ENCODE measurements at regions not wholly inside any gene's neighbourhood (a gene's known extent, or its start where the extent isn't known, plus 50 kb on each side); places are given as distances from the start of the nearest gene placed in this dataset.

DNA sequence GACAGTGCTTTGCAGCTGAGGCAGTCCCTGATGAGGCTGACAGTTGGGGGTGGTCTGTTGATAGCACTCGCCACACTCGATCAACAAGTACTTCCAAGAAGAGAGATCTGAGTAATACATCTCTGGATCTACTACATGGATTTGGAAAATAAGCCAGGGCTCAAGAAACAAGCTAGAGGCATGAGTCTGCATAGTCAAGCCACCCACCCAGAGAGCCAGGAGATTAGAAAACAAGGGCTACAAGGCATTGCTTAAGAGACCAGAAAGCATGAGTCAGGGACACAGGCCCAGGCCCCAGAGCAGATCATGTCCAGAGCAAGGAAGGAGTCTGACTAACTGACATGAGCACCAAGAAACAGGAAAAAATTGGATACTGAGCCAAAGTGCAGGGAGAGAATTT is 196.9 kb upstream of the CWC22 start:
- H3K36me3 ChIP-seq: no peaks in the 10 kb centered on the region
- peaks cover 5% of the 10 kb centered on the region for H3K4me1 ChIP-seq
- no peak overlapping the region for H3K27ac ChIP-seq
- H3K27me3 ChIP-seq: no peaks in the 10 kb centered on the region
- H3K4me3 ChIP-seq: no peak overlapping the region
- H3K9me3 ChIP-seq (replicated peaks): no peaks in the 10 kb centered on the region
- DNase-seq: no peak

DNA sequence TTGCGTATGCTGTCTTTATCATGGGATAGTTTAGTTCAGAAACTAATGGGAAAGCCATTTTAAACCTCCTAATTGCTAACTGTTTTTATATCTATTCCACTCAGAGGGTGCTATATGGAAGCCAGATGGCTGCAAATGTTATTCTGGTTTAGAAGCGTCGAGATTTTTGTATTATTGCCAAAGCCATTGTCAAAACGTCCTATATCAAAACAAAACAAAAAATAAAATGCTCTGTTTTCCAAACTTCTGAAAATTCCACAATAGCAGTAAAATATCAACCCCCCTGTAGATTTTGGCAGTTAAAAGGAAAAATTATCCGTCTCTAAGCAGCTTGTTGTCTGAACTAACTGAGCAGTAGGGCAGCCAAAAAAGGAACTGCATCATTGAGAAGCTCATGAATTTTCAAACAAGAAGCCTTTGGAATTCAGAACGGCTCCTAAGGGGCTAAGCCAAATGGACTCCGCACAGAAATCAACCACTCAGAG is 195.4 kb upstream of the CWC22 start:
- no peak for DNase-seq
- Histone ChIP-seq H3K9me3 (replicated peaks) (no peaks in the 10 kb centered on the region), H3K27me3 (no peaks in the 10 kb centered on the region), H3K36me3 (no peaks in the 10 kb centered on the region), H3K4me1 (no peaks in the 10 kb centered on the region), H3K27ac (no peak overlapping the region), H3K4me3 (no peak overlapping the region)

DNA sequence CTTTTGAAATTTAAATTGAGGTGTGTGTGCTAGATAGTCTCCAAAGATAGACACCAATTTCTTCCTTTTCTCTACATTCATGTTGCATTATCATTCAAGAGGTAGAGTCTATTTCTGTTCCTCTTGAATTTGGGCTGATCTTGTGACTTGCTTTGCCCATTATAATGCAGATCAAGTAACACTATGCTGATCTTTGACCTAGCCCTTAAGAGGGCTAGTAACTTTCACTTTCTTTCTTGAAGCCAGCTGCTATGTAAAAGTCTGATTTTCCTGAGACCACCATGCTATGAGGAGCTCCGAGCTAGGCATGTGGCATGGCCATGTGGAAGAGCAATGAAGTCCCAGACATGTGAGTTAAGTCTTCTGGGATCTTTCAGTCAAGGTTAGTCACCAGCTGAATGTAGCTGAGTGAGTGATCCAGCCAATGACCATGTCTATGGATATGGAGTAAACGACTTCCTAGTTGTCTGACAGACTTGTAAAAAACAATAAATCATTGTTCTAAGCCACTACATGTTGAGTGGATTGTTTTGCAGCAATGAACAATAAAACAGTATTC is 189.4 kb upstream of the CWC22 start:
- Histone ChIP-seq H3K4me1 (no peaks in the 10 kb centered on the region), H3K27me3 (no peaks in the 10 kb centered on the region), H3K9me3 (replicated peaks) (no peaks in the 10 kb centered on the region), H3K36me3 (no peaks in the 10 kb centered on the region), H3K4me3 (no peak overlapping the region), H3K27ac (no peak overlapping the region)
- no peak for DNase-seq

GRCh38 chr2:180195847-180196246 is 188.8 kb upstream of the CWC22 start:
- Histone ChIP-seq H3K4me1 (no peaks in the 10 kb centered on the region), H3K36me3 (no peaks in the 10 kb centered on the region), H3K27ac (no peak overlapping the region)

DNA sequence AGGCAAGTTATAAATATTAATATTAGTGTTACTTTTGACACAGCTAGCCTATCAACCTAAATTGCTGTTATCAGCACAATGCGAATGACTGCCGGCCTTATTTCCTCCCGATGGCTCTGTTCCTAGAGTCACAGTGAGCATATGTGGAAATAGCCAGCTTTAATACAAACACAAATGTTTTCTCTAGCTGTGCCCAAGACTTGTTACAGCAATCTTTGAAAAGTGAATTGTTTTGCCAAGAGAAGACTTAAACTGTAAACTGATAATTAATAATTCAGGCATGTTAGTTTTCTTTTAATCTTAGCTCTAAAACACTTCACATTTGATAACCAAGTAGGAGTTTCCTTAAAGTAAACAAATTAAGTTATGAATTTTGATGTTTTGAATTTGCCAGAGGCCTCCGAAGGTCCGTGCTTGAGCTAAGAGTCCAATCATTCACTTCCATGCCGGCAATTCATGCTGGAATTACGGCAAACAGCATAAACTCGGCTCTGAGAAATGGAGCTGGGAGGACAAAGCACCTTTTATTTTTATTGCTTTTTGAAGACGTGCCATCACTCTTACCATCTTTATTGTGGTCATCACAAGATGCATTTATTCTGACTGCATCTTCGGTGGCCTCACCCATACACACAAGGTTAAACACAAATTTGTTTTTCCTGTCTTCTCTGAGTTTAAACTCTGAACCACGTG is 184.5 kb upstream of the CWC22 start:
- H3K4me1 ChIP-seq: no peaks in the 10 kb centered on the region

More at GRCh38 chr2:180195847-180196246, 188.8 kb upstream of the CWC22 start:
- Histone ChIP-seq H3K9me3 (replicated peaks) (no peaks in the 10 kb centered on the region), H3K4me3 (no peak overlapping the region), H3K27me3 (no peaks in the 10 kb centered on the region)
- DNase-seq: no peak

DNA sequence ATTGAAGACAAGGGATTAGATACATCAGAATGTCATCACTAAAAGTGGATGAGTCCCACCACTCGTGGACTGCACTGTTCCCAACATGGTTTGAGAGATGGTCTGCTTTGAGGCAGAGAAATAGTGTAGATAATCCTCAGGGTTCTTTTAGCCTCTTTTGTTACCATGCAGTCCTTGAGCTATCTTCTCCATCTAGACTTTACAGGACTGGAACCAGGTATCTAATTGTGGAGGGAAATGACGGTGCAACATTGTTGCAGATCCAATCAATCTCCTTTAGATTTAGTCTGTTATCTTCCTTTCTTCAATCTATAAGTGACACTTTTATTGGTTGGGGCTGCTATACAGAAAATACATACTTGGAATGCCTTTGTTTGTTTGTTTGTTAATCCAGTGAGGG is 183.8 kb upstream of the CWC22 start:
- Histone ChIP-seq H3K36me3 (no peaks in the 10 kb centered on the region), H3K4me1 (no peaks in the 10 kb centered on the region)
- no peak for DNase-seq

More for the DNA sequence above, 184.5 kb upstream of the CWC22 start:
- Histone ChIP-seq H3K9me3 (replicated peaks) (no peaks in the 10 kb centered on the region), H3K4me3 (no peak overlapping the region), H3K36me3 (no peaks in the 10 kb centered on the region), H3K27me3 (no peaks in the 10 kb centered on the region), H3K27ac (no peak overlapping the region)
- no peak for DNase-seq

DNA sequence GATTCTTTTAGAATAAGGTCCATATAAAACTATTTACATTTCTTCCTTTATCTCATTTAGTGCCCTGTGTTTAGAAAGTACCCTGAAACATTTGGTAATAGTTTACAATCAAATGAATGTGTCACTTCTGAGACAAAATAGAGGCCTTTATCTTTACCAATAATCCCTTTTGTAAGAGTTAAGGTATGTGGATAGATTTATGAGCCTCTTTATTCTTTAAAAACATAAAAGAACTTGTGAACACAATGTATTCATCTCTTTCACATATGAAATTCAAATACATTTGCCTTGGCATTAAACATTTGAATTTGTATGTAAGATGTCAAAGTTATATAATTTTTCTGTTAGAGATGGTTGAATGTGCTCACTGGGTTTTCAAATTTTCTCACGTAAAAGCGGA is 180.5 kb upstream of the CWC22 start:
- H3K27me3 ChIP-seq: no peaks in the 10 kb centered on the region
- no peaks in the 10 kb centered on the region for H3K9me3 ChIP-seq (replicated peaks)
- no peak overlapping the region for H3K4me3 ChIP-seq
- peaks cover 8% of the 10 kb centered on the region; the same call in 1 of the 2 replicates for H3K4me1 ChIP-seq
- H3K36me3 ChIP-seq: no peaks in the 10 kb centered on the region
- no peak overlapping the region for H3K27ac ChIP-seq
- DNase-seq: no peak

More for the DNA sequence above, 183.8 kb upstream of the CWC22 start:
- Histone ChIP-seq H3K4me3 (no peak overlapping the region), H3K27me3 (no peaks in the 10 kb centered on the region), H3K27ac (no peak overlapping the region), H3K9me3 (replicated peaks) (no peaks in the 10 kb centered on the region)

GRCh38 chr2:180184506-180184905 is 177.4 kb upstream of the CWC22 start:
- peak in 1 of 2 experiments; percentile 12 for DNase-seq
- no peak overlapping the region for H3K4me3 ChIP-seq
- no peaks in the 10 kb centered on the region for H3K36me3 ChIP-seq
- H3K27ac ChIP-seq: no peak overlapping the region
- H3K27me3 ChIP-seq: no peaks in the 10 kb centered on the region
- no peaks in the 10 kb centered on the region for H3K9me3 ChIP-seq (replicated peaks)
- peaks cover 8% of the 10 kb centered on the region; the same call in 1 of the 2 replicates for H3K4me1 ChIP-seq

- Histone ChIP-seq H3K4me3 (no peak overlapping the region), H3K27me3 (no peaks in the 10 kb centered on the region), H3K27ac (no peak overlapping the region), H3K9me3 (replicated peaks) (no peaks in the 10 kb centered on the region), H3K4me1 (peaks cover 8% of the 10 kb centered on the region; the same call in 1 of the 2 replicates), H3K36me3 (no peaks in the 10 kb centered on the region)
- DNase-seq: no peak
Observed at GRCh38 chr2:180180511-180180910, 173.4 kb upstream of the CWC22 start.

- Histone ChIP-seq H3K4me3 (no peak overlapping the region), H3K9me3 (replicated peaks) (no peaks in the 10 kb centered on the region), H3K36me3 (no peaks in the 10 kb centered on the region), H3K27me3 (no peaks in the 10 kb centered on the region), H3K4me1 (no peaks in the 10 kb centered on the region), H3K27ac (no peak overlapping the region)
- DNase-seq: no peak
Observed at GRCh38 chr2:180177534-180177933, 170.4 kb upstream of the CWC22 start.

DNA sequence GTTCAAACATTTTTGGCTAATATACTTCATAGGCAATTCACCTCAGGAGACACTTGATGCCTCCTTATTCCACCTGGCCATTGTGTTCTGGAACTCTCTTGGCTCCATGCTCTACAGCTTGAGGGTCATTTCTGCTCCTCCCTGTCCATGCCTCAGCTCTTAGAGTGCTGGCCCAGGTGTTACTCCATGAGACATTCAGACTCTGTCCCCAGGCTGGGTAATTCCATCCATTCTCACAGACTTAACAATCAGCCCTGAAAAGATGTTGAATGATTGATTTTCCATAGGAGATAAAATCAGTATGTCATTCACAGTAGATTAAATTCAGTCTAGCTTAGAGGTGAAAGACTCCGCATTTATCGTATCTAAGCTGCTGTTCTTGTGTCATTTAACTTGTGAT is 168.6 kb upstream of the CWC22 start:
- Histone ChIP-seq H3K36me3 (no peaks in the 10 kb centered on the region), H3K4me1 (no peaks in the 10 kb centered on the region), H3K27me3 (no peaks in the 10 kb centered on the region), H3K4me3 (no peak overlapping the region), H3K9me3 (replicated peaks) (peaks cover under 1% of the 10 kb centered on the region; the same call in 1 of the 2 replicates), H3K27ac (no peak overlapping the region)
- DNase-seq: no peak

GRCh38 chr2:180174580-180174979 is 167.5 kb upstream of the CWC22 start:
- DNase-seq: no peak
- no peak overlapping the region for H3K27ac ChIP-seq
- no peaks in the 10 kb centered on the region for H3K4me1 ChIP-seq
- H3K36me3 ChIP-seq: no peaks in the 10 kb centered on the region
- H3K27me3 ChIP-seq: no peaks in the 10 kb centered on the region
- H3K9me3 ChIP-seq (replicated peaks): peaks cover 10% of the 10 kb centered on the region
- H3K4me3 ChIP-seq: no peak overlapping the region

DNA sequence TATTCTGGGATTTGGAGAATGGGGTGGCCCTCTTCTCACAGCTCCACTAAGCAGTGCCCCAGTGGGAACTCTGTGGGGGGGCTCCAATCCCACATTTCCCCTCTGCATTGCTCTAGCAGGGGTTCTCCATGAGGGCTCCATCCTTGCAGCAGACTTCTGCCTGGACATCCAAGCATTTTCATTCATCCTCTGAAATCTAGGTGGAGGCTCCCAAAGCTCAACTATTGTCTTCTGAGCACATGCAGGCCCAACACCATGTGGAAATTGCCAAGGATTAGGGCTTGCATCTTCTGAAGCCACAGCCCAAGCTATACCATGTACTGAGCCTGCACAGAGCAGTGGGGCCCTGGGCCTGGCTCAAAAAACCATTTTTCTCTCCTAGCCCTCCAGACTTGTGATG is 162.4 kb upstream of the CWC22 start:
- H3K4me1 ChIP-seq: no peaks in the 10 kb centered on the region
- no peak overlapping the region for H3K4me3 ChIP-seq
- peak in 1 of 2 experiments; percentile 9 for DNase-seq
- no peaks in the 10 kb centered on the region for H3K36me3 ChIP-seq
- no peak overlapping the region for H3K27ac ChIP-seq
- H3K9me3 ChIP-seq (replicated peaks): peaks cover 26% of the 10 kb centered on the region
- H3K27me3 ChIP-seq: no peaks in the 10 kb centered on the region

GRCh38 chr2:180161415-180161814 is 154.3 kb upstream of the CWC22 start:
- Histone ChIP-seq H3K27me3 (no peaks in the 10 kb centered on the region), H3K4me3 (no peak overlapping the region), H3K4me1 (no peaks in the 10 kb centered on the region), H3K36me3 (no peaks in the 10 kb centered on the region), H3K27ac (no peak overlapping the region), H3K9me3 (replicated peaks) (peaks cover 5% of the 10 kb centered on the region; the same call in 1 of the 2 replicates)
- DNase-seq: no peak

DNA sequence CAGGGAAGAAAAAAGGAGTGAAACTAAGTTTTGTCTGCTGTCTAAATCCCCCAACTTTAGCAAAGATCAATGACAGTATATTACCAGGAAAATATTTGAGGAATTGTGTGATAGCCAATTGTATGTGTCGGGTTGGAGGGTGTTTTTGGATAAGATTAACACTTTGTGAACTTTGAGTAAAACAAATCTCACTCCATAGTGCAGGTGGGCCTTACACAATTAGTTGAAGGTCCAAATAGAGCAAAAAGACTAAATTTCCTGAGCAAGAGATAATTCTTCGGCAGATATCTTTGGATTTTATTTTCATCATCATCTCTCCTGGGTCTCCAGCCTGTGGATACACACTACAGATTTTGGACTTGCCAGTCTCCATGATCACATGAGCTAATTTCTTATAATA is 152.8 kb upstream of the CWC22 start:
- Histone ChIP-seq H3K36me3 (no peaks in the 10 kb centered on the region), H3K4me1 (no peaks in the 10 kb centered on the region), H3K27ac (no peak overlapping the region), H3K9me3 (replicated peaks) (no peaks in the 10 kb centered on the region; the same call in 1 of the 2 replicates), H3K4me3 (no peak overlapping the region), H3K27me3 (no peaks in the 10 kb centered on the region)
- DNase-seq: no peak

GRCh38 chr2:180158961-180159360 is 151.9 kb upstream of the CWC22 start:
- Histone ChIP-seq H3K27ac (no peak overlapping the region), H3K27me3 (no peaks in the 10 kb centered on the region), H3K9me3 (replicated peaks) (no peaks in the 10 kb centered on the region; the same call in 1 of the 2 replicates), H3K4me3 (no peak overlapping the region), H3K36me3 (no peaks in the 10 kb centered on the region), H3K4me1 (no peaks in the 10 kb centered on the region)
- DNase-seq: no peak
